Adrenal gland (tissue), 9 donors: ENCODE measurements at regions not wholly inside any gene's neighbourhood (a gene's known extent, or its start where the extent isn't known, plus 50 kb on each side); places are given as distances from the start of the nearest gene placed in this dataset.

Experiments
- DNase-seq, 7 donors: peaks; one replicate each; pipeline ENCODE4 v3.0.0-alpha.2; 2019 to 2020
- H3K27ac ChIP-seq, 5 donors: fragments of 200-600 bp; sonication (generic) in 4 of 5; 1 replicate in 3 of 5; 2 replicates in 2 of 5; pipeline versions ENCODE4 v1.5.1 to v1.8.0; 2016 to 2020; ENCODE audit warnings: mild to moderate bottlenecking in 1 of 5
- H3K27me3 ChIP-seq: fragments of 200-600 bp; 2 replicates; pipeline ENCODE4 v1.8.0; 2021
- H3K36me3 ChIP-seq, 2 donors: fragments of 200-600 bp; replicated peaks in 1 of 2; 1 replicate in 1 of 2; 2 replicates in 1 of 2; pipeline versions ENCODE4 v1.5.1 to v1.8.0; 2018 to 2022
- H3K4me1 ChIP-seq, 2 donors: fragments of 200-600 bp; replicated peaks in 1 of 2; 1 replicate in 1 of 2; 2 replicates in 1 of 2; pipeline versions ENCODE4 v1.5.1 to v1.8.0; 2018 to 2021
- H3K4me3 ChIP-seq, 4 donors: fragments of 200-600 bp; sonication (generic) in 3 of 4; one replicate each; pipeline ENCODE4 v1.5.1; 2016 to 2018
- H3K9me3 ChIP-seq, 3 donors: fragments of 200-600 bp; sonication (generic) in 1 of 3; replicated peaks in 1 of 3; 1 replicate in 2 of 3; 2 replicates in 1 of 3; pipeline versions ENCODE4 v1.5.1 to v1.8.0; 2016 to 2021
- POLR2A ChIP-seq, 2 donors: fragments of 450-650 bp; IDR thresholded peaks; one replicate each; pipeline ENCODE4 v1.6.1; 2017; ENCODE audit warnings: antibody characterized with exemption in 2 of 2, mild to moderate bottlenecking in 2 of 2, moderate library complexity in 1 of 2
- WGBS, 4 donors: extraction: QIAGEN DNeasy Blood & Tissue Kit in 2 of 4; methylation state at CpG; one replicate each; pipeline versions ENCODE4 v1.1.5 to v1.1.7; 2013 to 2017; 5-methylcytosine and 5-hydroxymethylcytosine counted together
- intact Hi-C, 2 donors: fragments of 100-400 bp; cut with DNase I; formaldehyde crosslinking; loops; one replicate each; pipeline versions ENCODE4 v1.14.1 to v1.15.0; 2022 to 2023
- TF ChIP-seq, protein P1 (sequence below), 6 experiments: fragments of 450-650 bp in 4 of 6; fragments of 200-600 bp in 2 of 6; sonication (generic) in 1 of 6; IDR thresholded peaks; 1 replicate in 5 of 6; 2 replicates in 1 of 6; pipeline versions ENCODE4 v1.5.1 to v1.8.0; 2016 to 2021; ENCODE audit warnings: antibody characterized with exemption in 6 of 6, mild to moderate bottlenecking in 2 of 6, moderate library complexity in 1 of 6
- donor health status: healthy with polysubstance abuse.
- donor health status: Bipolar disorder and iron deficiency.
- donor health status: DM: yes; HTN: yes; CAD: no.
- donor health status: DM: no; HTN: no; CAD: no.
- donor health status: DM: no; HTN: no; CAD: no.

DNA sequence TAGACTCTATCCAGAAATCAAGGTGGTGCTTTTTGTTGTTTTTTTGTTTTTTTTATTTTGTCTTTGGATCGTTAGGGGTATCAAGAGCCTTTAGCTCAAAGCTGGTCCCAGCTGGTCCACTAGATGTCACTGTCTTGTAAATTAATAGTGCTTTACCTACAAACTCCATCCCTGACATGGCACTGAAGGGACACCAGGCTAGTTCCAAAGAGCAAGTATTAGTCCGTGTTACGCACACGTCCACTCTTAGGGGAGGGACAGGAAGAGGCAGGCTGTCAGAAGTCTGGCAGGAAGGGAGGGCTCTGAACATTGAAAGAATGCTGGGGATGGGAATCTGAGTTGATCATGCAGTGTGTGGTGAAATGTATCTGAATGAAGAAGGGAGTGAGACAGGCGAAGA lies 85.9 kb upstream of the CCBE1 start:
- DNase-seq, result peak; percentile 33 to 83 (median 62)
- H3K9me3 ChIP-seq, result no peaks in the 10 kb centered on the region
- peaks cover 14 to 30% of the 10 kb centered on the region in 2 donors for H3K4me1 ChIP-seq
- WGBS, 4 donors, result 26 to 37% (median 28%) methylated on average over 5 of the region's 5 CpGs
- intact Hi-C loops, result loop anchor here in 1 of 2 donors (2.0 kb wide), 1 partner anchor 44 kb away; no protein-coding TSS in a partner anchor
- no peaks in the 10 kb centered on the region for H3K27me3 ChIP-seq
- no peaks in the 10 kb centered on the region for H3K36me3 ChIP-seq
- H3K4me3 ChIP-seq, result no peak overlapping the region
- no peak for TF ChIP-seq POLR2A (IDR thresholded peaks at IDR 0.05)
- TF ChIP-seq, protein P1, sequence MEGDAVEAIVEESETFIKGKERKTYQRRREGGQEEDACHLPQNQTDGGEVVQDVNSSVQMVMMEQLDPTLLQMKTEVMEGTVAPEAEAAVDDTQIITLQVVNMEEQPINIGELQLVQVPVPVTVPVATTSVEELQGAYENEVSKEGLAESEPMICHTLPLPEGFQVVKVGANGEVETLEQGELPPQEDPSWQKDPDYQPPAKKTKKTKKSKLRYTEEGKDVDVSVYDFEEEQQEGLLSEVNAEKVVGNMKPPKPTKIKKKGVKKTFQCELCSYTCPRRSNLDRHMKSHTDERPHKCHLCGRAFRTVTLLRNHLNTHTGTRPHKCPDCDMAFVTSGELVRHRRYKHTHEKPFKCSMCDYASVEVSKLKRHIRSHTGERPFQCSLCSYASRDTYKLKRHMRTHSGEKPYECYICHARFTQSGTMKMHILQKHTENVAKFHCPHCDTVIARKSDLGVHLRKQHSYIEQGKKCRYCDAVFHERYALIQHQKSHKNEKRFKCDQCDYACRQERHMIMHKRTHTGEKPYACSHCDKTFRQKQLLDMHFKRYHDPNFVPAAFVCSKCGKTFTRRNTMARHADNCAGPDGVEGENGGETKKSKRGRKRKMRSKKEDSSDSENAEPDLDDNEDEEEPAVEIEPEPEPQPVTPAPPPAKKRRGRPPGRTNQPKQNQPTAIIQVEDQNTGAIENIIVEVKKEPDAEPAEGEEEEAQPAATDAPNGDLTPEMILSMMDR (IDR thresholded peaks at IDR 0.05), result peak; percentile 35 to 71 (median 56)
- H3K27ac ChIP-seq, result no peak overlapping the region

DNA sequence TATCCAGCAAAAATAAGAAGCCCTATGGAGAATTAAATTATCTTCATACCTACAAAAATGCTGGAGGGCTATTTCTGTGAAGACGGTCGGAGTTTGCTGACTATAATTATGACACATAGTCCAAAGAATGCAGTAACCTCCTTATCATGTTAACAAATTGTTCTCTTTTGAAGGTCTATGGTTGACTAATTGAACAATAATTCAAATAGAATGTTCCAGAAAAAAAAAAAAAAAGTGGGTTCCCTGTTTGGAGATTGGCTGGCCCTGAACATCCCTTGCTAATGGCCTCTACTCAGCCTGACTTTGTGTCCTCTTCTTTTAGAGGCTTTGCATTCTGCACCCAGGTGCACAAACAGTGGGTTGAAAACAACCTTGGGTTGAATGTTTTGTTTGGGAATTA lies 82.8 kb upstream of the CCBE1 start:
- Histone ChIP-seq H3K9me3 (no peaks in the 10 kb centered on the region), H3K27me3 (no peaks in the 10 kb centered on the region), H3K4me3 (no peak overlapping the region), H3K27ac (peak overlapping the region in 4 of 5 donors; percentile 51 to 85 (median 76)), H3K4me1 (peaks cover 16 to 29% of the 10 kb centered on the region in 2 donors), H3K36me3 (no peaks in the 10 kb centered on the region)
- TF ChIP-seq, protein P1 (IDR thresholded peaks at IDR 0.05), result no peak
- peak in 1 of 2 donors; percentile 5 for TF ChIP-seq POLR2A (IDR thresholded peaks at IDR 0.05)
- intact Hi-C loops, result loop anchor here in 1 of 2 donors (10.0 kb wide), 1 partner anchor 75 kb away; no protein-coding TSS in a partner anchor
- 25 to 42% (median 30%) methylated on average over 2 of the region's 2 CpGs for WGBS, 4 donors
- peak in 6 of 7 donors; percentile 30 to 65 (median 52) for DNase-seq

DNA sequence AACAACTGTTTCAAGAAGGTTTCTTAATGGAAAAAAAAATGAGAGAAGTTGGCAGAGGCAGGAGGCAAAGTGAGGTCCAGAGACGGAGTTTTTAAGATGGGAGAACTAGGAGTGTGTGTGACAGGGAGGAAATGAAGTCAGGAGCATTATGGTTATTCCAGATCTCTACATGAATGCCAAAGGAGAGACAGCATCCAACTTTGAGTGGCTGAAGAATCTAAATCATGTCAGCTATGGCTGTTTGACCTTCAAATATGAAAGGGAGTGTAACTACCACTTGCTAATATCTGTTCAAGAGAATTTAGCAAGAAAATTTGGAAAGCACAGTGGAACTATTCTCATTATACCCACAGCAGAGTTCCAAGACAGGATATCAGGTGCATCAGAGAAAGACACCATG lies 81.2 kb upstream of the CCBE1 start:
- Histone ChIP-seq H3K27me3 (no peaks in the 10 kb centered on the region), H3K4me1 (peaks cover 16 to 21% of the 10 kb centered on the region in 2 donors), H3K9me3 (no peaks in the 10 kb centered on the region), H3K27ac (peak overlapping the region in 2 of 5 donors; percentile 14 to 85), H3K4me3 (no peak overlapping the region), H3K36me3 (no peaks in the 10 kb centered on the region)
- 42 to 48% (median 46%) methylated on average over 1 of the region's 1 CpG for WGBS, 4 donors
- TF ChIP-seq, protein P1 (IDR thresholded peaks at IDR 0.05), result no peak
- no peak for TF ChIP-seq POLR2A (IDR thresholded peaks at IDR 0.05)
- DNase-seq, result no peak
- intact Hi-C loops, result loop anchor here in 1 of 2 donors (10.0 kb wide), 1 partner anchor 74 kb away; no protein-coding TSS in a partner anchor

GRCh38 chr18:59777636-59778035 lies 80.4 kb upstream of the CCBE1 start:
- WGBS, 4 donors, result 91 to 98% (median 95%) methylated on average over 5 of the region's 5 CpGs
- intact Hi-C loops, result loop anchor here in 1 of 2 donors (10.0 kb wide), 1 partner anchor 73 kb away; no protein-coding TSS in a partner anchor
- no peak for DNase-seq

More at GRCh38 chr18:59777636-59778035, 80.4 kb upstream of the CCBE1 start:
- H3K4me3 ChIP-seq, result no peak overlapping the region
- H3K9me3 ChIP-seq, result no peaks in the 10 kb centered on the region
- no peaks in the 10 kb centered on the region for H3K36me3 ChIP-seq
- no peak for TF ChIP-seq POLR2A (IDR thresholded peaks at IDR 0.05)
- TF ChIP-seq, protein P1 (IDR thresholded peaks at IDR 0.05), result no peak
- H3K27me3 ChIP-seq, result no peaks in the 10 kb centered on the region
- no peak overlapping the region for H3K27ac ChIP-seq
- H3K4me1 ChIP-seq, result peaks cover 16 to 21% of the 10 kb centered on the region in 2 donors
